ENCODE measurements at regions not wholly inside any gene's neighbourhood (a gene's known extent, or its start where the extent isn't known, plus 50 kb on each side); places are given as distances from the start of the nearest gene placed in this dataset.

DNA sequence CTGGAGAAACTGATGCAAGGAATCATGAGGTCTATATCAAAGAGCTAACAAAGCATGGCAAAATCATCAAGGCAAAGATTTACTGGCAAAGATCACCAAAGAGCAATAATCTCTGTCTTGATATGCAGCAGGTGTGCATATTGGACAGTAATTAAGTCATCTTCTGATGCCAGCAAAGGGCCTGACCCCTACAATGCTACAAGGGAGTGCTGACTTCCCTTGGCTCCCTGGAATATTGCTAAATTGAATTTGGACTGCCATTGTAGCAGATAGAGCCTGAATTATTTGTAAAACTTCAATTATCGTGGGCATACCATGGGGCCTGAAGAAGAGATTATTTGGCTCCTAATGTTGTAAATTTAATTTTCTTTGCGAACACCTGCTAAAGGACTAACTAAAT lies 307.9 kb upstream of the SYT1 start:
- TF ChIP-seq POLR2A (IDR thresholded peaks at IDR 0.05), result no peak
- TF ChIP-seq, protein P1, sequence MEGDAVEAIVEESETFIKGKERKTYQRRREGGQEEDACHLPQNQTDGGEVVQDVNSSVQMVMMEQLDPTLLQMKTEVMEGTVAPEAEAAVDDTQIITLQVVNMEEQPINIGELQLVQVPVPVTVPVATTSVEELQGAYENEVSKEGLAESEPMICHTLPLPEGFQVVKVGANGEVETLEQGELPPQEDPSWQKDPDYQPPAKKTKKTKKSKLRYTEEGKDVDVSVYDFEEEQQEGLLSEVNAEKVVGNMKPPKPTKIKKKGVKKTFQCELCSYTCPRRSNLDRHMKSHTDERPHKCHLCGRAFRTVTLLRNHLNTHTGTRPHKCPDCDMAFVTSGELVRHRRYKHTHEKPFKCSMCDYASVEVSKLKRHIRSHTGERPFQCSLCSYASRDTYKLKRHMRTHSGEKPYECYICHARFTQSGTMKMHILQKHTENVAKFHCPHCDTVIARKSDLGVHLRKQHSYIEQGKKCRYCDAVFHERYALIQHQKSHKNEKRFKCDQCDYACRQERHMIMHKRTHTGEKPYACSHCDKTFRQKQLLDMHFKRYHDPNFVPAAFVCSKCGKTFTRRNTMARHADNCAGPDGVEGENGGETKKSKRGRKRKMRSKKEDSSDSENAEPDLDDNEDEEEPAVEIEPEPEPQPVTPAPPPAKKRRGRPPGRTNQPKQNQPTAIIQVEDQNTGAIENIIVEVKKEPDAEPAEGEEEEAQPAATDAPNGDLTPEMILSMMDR (IDR thresholded peaks at IDR 0.05 in 8 of 11, conservative IDR thresholded peaks at IDR 0.05 in 3 of 11), result no peak

All from spleen (tissue), 7 donors.